ENCODE measurements at regions not wholly inside any gene's neighbourhood (a gene's known extent, or its start where the extent isn't known, plus 50 kb on each side); places are given as distances from the start of the nearest gene placed in this dataset.

GRCh38 chr2:19685731-19686130 is 216.1 kb downstream of the TTC32 start:
- Mint-ChIP-seq H3K4me1 (no peaks in the 10 kb centered on the region), H3K9me3 (ENCODE audit: insufficient read depth) (no peaks in the 10 kb centered on the region), H3K4me3 (no peak overlapping the region), H3K27ac (no peak overlapping the region), H3K27me3 (no peaks in the 10 kb centered on the region)
- DNase-seq (no peak), ATAC-seq (ENCODE audit: low read depth) (no peak)
- Histone ChIP-seq H3K27me3 (replicated peaks in 1 of 4; ENCODE audit: control extremely low read depth in 1 of 4, control insufficient read depth in 3 of 4, insufficient read depth in 4 of 4, low read length in 3 of 4) (no peaks in the 10 kb centered on the region), H3K27ac (ENCODE audit: low read length in 2 of 2) (no peak overlapping the region), H4K20me1 (ENCODE audit: control insufficient read depth, insufficient read depth, low read length, poor library complexity, severe bottlenecking) (no peaks in the 10 kb centered on the region), H2AFZ (ENCODE audit: insufficient read depth, low read depth, low read length, poor library complexity, severe bottlenecking) (no peak overlapping the region), H3K9me3 (ENCODE audit: control extremely low read depth in 1 of 3, control insufficient read depth in 2 of 3, insufficient read depth in 1 of 3, low read length in 2 of 3) (no peaks in the 10 kb centered on the region), H3K4me1 (ENCODE audit: control insufficient read depth in 2 of 2, insufficient read depth in 2 of 2, low read length in 2 of 2) (no peaks in the 10 kb centered on the region), H3K4me3 (ENCODE audit: control extremely low read depth in 1 of 5, extremely low read depth in 1 of 5, insufficient read depth in 1 of 5, low read depth in 2 of 5, low read length in 4 of 5) (no peak overlapping the region), H3K36me3 (replicated peaks in 1 of 2; ENCODE audit: control extremely low read depth in 1 of 2, control insufficient read depth in 1 of 2, extremely low read depth in 1 of 2, insufficient read depth in 2 of 2, low read length in 1 of 2) (no peaks in the 10 kb centered on the region), H3K9ac (ENCODE audit: low read length) (no peak overlapping the region), H3K79me2 (ENCODE audit: control insufficient read depth, insufficient read depth, low read length) (no peaks in the 10 kb centered on the region), H3K4me2 (replicated peaks; ENCODE audit: low read depth, low read length, poor library complexity, severe bottlenecking) (no peak overlapping the region)
- ChIA-PET CTCF (no interaction called here), POLR2A (no interaction called here)
- 100% methylated on average over 1 of the region's 1 CpG for WGBS (ENCODE audit: insufficient coverage)
- TF ChIP-seq EZH2 (IDR thresholded peaks at IDR 0.05; ENCODE audit: borderline replicate concordance, insufficient read depth, low read depth, low read length, poor library complexity, severe bottlenecking): no peak
- TF ChIP-seq, protein P1, sequence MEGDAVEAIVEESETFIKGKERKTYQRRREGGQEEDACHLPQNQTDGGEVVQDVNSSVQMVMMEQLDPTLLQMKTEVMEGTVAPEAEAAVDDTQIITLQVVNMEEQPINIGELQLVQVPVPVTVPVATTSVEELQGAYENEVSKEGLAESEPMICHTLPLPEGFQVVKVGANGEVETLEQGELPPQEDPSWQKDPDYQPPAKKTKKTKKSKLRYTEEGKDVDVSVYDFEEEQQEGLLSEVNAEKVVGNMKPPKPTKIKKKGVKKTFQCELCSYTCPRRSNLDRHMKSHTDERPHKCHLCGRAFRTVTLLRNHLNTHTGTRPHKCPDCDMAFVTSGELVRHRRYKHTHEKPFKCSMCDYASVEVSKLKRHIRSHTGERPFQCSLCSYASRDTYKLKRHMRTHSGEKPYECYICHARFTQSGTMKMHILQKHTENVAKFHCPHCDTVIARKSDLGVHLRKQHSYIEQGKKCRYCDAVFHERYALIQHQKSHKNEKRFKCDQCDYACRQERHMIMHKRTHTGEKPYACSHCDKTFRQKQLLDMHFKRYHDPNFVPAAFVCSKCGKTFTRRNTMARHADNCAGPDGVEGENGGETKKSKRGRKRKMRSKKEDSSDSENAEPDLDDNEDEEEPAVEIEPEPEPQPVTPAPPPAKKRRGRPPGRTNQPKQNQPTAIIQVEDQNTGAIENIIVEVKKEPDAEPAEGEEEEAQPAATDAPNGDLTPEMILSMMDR (IDR thresholded peaks at IDR 0.05): no peak
- intact Hi-C loops (cut with micrococcal nuclease): no loop called here

DNA sequence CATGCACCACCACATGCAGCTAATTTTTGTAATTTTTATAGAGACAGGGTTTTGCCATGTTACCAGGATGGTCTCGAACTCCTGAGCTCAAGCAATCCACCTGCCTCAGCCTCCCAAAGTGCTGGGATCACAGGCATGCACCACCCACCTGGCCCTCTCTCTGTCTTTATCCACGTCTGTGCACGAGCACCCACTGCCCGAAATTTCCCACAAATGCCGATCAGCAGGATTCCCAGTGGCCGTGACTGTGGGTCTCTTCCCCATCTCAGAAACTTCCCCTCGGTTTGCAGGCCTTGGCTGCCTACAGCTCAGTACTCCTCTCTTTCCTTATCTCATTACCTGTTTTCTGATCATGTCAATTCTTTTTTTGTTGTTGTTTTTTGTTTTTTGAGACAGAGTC is 217.3 kb downstream of the TTC32 start:
- no peaks in the 10 kb centered on the region for H3K79me2 ChIP-seq (ENCODE audit: control insufficient read depth, insufficient read depth, low read length)
- H3K9ac ChIP-seq (ENCODE audit: low read length): no peak overlapping the region
- ChIA-PET CTCF (no interaction called here), POLR2A (no interaction called here)
- WGBS (ENCODE audit: insufficient coverage): 87% methylated on average over 6 of the region's 7 CpGs
- H3K4me2 ChIP-seq (replicated peaks; ENCODE audit: low read depth, low read length, poor library complexity, severe bottlenecking): no peak overlapping the region
- no peaks in the 10 kb centered on the region for H3K9me3 ChIP-seq (ENCODE audit: control extremely low read depth in 1 of 3, control insufficient read depth in 2 of 3, insufficient read depth in 1 of 3, low read length in 2 of 3)
- Mint-ChIP-seq H3K4me1 (no peaks in the 10 kb centered on the region), H3K27ac (no peak overlapping the region), H3K9me3 (ENCODE audit: insufficient read depth) (no peaks in the 10 kb centered on the region), H3K4me3 (no peak overlapping the region), H3K27me3 (no peaks in the 10 kb centered on the region)
- no peaks in the 10 kb centered on the region for H3K36me3 ChIP-seq (replicated peaks in 1 of 2; ENCODE audit: control extremely low read depth in 1 of 2, control insufficient read depth in 1 of 2, extremely low read depth in 1 of 2, insufficient read depth in 2 of 2, low read length in 1 of 2)
- TF ChIP-seq EZH2 (IDR thresholded peaks at IDR 0.05; ENCODE audit: borderline replicate concordance, insufficient read depth, low read depth, low read length, poor library complexity, severe bottlenecking): no peak
- TF ChIP-seq, protein P1 (IDR thresholded peaks at IDR 0.05): no peak
- DNase-seq (no peak), ATAC-seq (ENCODE audit: low read depth) (no peak)
- H3K4me3 ChIP-seq (ENCODE audit: control extremely low read depth in 1 of 5, extremely low read depth in 1 of 5, insufficient read depth in 1 of 5, low read depth in 2 of 5, low read length in 4 of 5): no peak overlapping the region
- intact Hi-C loops (cut with micrococcal nuclease): no loop called here
- H4K20me1 ChIP-seq (ENCODE audit: control insufficient read depth, insufficient read depth, low read length, poor library complexity, severe bottlenecking): no peaks in the 10 kb centered on the region
- no peaks in the 10 kb centered on the region for H3K4me1 ChIP-seq (ENCODE audit: control insufficient read depth in 2 of 2, insufficient read depth in 2 of 2, low read length in 2 of 2)
- no peaks in the 10 kb centered on the region for H3K27me3 ChIP-seq (replicated peaks in 1 of 4; ENCODE audit: control extremely low read depth in 1 of 4, control insufficient read depth in 3 of 4, insufficient read depth in 4 of 4, low read length in 3 of 4)
- H3K27ac ChIP-seq (ENCODE audit: low read length in 2 of 2): no peak overlapping the region
- H2AFZ ChIP-seq (ENCODE audit: insufficient read depth, low read depth, low read length, poor library complexity, severe bottlenecking): no peak overlapping the region

Measured in B cell (primary cell).